OCI-LY1 (cell line): ENCODE measurements at regions not wholly inside any gene's neighbourhood (a gene's known extent, or its start where the extent isn't known, plus 50 kb on each side); places are given as distances from the start of the nearest gene placed in this dataset.

Experiments used
- H2AFZ ChIP-seq: fragments of 200-600 bp; sonication (generic), shearing (Covaris generic); 2 replicates; pipeline ENCODE4 v1.6.0; 2014; ENCODE audit warnings: antibody characterized with exemption, mild to moderate bottlenecking, low read length
- H3F3A ChIP-seq: fragments of 200-600 bp; sonication (generic), shearing (Covaris generic); 2 replicates; pipeline ENCODE4 v1.6.0; 2014; ENCODE audit warnings: mild to moderate bottlenecking, antibody characterized with exemption, low read length, moderate library complexity; ENCODE audit not compliant: insufficient read depth
- H3K27ac ChIP-seq: fragments of 200-600 bp; sonication (generic); 2 replicates; pipeline ENCODE4 v1.5.1; 2014; ENCODE audit warnings: low read length, mixed run types, mild to moderate bottlenecking, low read depth; ENCODE audit not compliant: poor library complexity, severe bottlenecking
- H3K27me3 ChIP-seq: fragments of 200-600 bp; sonication (generic); 2 replicates; pipeline ENCODE4 v1.6.0; 2014; ENCODE audit warnings: antibody characterized with exemption, mild to moderate bottlenecking, low read length, moderate library complexity; ENCODE audit not compliant: insufficient read depth
- H3K36me3 ChIP-seq: fragments of 200-600 bp; sonication (generic); 2 replicates; pipeline ENCODE4 v1.6.1; 2014; ENCODE audit warnings: mild to moderate bottlenecking, antibody characterized with exemption, low read length, moderate library complexity, mixed read lengths; ENCODE audit not compliant: insufficient read depth
- H3K4me1 ChIP-seq: fragments of 200-600 bp; sonication (generic); 2 replicates; pipeline ENCODE4 v1.5.1; 2014; ENCODE audit warnings: mild to moderate bottlenecking, low read length, moderate library complexity; ENCODE audit not compliant: insufficient read depth, severe bottlenecking
- H3K4me2 ChIP-seq: fragments of 200-600 bp; sonication (generic), shearing (Covaris generic); 2 replicates; pipeline ENCODE4 v1.6.1; 2014; ENCODE audit warnings: low read length
- H3K4me3 ChIP-seq: fragments of 200-600 bp; sonication (generic); 2 replicates; pipeline ENCODE4 v1.5.1; 2014; ENCODE audit warnings: low read length, low read depth, mild to moderate bottlenecking, mixed read lengths; ENCODE audit not compliant: poor library complexity, severe bottlenecking
- H3K79me2 ChIP-seq: fragments of 200-600 bp; shearing (Covaris generic); 2 replicates; pipeline ENCODE4 v1.6.1; 2016; ENCODE audit warnings: mixed run types, low read length, mixed read lengths; ENCODE audit not compliant: insufficient read depth
- H3K9ac ChIP-seq: fragments of 200-600 bp; sonication (generic), shearing (Covaris generic); 2 replicates; pipeline ENCODE4 v1.6.1; 2014; ENCODE audit warnings: mild to moderate bottlenecking, low read length, mixed read lengths
- H3K9me2 ChIP-seq: fragments of 200-600 bp; sonication (generic), shearing (Covaris generic); 2 replicates; pipeline ENCODE4 v1.6.1; 2014; ENCODE audit warnings: low read depth, mild to moderate bottlenecking, low read length, mixed read lengths
- H3K9me3 ChIP-seq: fragments of 200-600 bp; shearing (Covaris generic); 2 replicates; pipeline ENCODE4 v1.6.1; 2014; ENCODE audit warnings: low read length, mixed read lengths
- H4K20me1 ChIP-seq: fragments of 200-600 bp; sonication (generic), shearing (Covaris generic); 2 replicates; pipeline ENCODE4 v1.6.0; 2016; ENCODE audit warnings: mild to moderate bottlenecking, low read length; ENCODE audit not compliant: insufficient read depth
- CTCF ChIP-seq: fragments of 200-600 bp; sonication (generic), shearing (Covaris generic); IDR thresholded peaks from 2 replicates; pipeline ENCODE4 v1.5.1; 2017; ENCODE audit warnings: mild to moderate bottlenecking, antibody characterized with exemption, low read length, moderate library complexity, mixed read lengths
- EZH2 ChIP-seq: fragments of 200-600 bp; sonication (generic), shearing (Covaris generic); IDR thresholded peaks from 2 replicates; pipeline ENCODE4 v1.8.0; 2017; ENCODE audit warnings: borderline replicate concordance, mixed run types, mild to moderate bottlenecking, antibody characterized with exemption, low read length, moderate library complexity, mixed read lengths

DNA sequence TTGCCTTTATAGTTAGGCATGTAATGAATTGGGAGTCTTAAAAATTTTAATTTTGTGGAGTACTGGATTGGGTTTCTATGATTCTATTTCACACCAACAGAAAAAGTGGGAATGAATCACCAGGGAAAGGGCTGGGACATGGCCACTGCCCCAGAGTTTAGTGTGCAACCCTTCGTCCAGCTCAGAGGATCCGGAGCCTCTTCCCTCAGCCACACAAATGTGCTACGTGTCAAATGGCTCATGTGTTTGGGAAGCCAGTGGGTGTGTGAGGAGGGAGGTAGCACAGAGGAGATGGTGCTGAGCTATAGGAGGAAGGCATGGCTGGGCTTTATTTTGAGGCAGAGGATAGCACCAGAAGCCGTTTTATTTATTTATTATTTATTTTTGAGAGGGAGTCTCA lies 247.3 kb downstream of the SIPA1L2 start:
- H4K20me1 ChIP-seq = no peaks in the 10 kb centered on the region
- no peaks in the 10 kb centered on the region for H3K4me1 ChIP-seq
- no peak for TF ChIP-seq EZH2
- no peak for TF ChIP-seq CTCF
- H3K27ac ChIP-seq = no peak overlapping the region
- H3K27me3 ChIP-seq = no peaks in the 10 kb centered on the region
- no peaks in the 10 kb centered on the region for H3K9me2 ChIP-seq
- no peaks in the 10 kb centered on the region for H3K9me3 ChIP-seq
- no peak overlapping the region for H3K4me2 ChIP-seq
- H3K36me3 ChIP-seq = no peaks in the 10 kb centered on the region
- no peak overlapping the region for H3K9ac ChIP-seq
- no peaks in the 10 kb centered on the region for H3K79me2 ChIP-seq
- no peaks in the 10 kb centered on the region for H3F3A ChIP-seq
- no peak overlapping the region for H2AFZ ChIP-seq
- no peak overlapping the region for H3K4me3 ChIP-seq

DNA sequence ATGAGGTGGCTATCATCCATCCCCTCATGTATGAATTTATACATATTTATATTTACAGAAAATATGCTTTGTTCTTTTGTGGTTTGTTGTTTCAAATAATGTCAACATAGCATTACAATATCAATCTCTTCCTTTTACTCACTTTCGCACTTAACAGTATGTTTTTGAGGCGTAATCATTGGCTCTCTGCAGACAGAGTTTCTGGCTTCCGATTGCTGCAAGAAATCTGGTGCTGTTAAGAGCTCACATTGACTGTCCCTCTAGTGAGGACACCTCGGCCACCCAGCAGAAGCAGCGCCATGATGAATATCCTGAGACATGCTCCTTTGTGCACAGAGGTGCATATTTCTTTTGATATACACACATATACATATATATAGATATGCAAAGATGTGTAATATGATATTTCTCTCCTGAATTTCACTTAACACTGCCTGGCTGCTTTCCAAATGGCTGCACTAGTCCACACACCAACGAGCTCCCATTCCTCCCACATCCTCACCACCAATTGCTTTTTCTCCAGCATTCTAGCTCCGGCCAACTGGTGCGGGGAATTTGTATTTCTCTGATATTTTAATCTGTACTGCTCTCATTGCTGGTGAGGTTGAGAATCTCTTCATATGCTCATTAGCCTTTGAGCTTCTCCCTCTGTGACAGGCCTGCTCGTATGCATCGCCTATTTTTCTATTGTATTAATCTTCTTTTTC lies 248.4 kb downstream of the SIPA1L2 start:
- Histone ChIP-seq H3K27me3 (no peaks in the 10 kb centered on the region), H3K9ac (no peak overlapping the region), H3K9me2 (no peaks in the 10 kb centered on the region), H3K9me3 (no peaks in the 10 kb centered on the region), H4K20me1 (no peaks in the 10 kb centered on the region), H3K36me3 (no peaks in the 10 kb centered on the region), H3K27ac (no peak overlapping the region), H3K4me1 (no peaks in the 10 kb centered on the region), H3K4me3 (no peak overlapping the region), H3K79me2 (no peaks in the 10 kb centered on the region), H3K4me2 (no peak overlapping the region), H3F3A (no peaks in the 10 kb centered on the region), H2AFZ (no peak overlapping the region)
- TF ChIP-seq EZH2 (no peak), CTCF (no peak)

DNA sequence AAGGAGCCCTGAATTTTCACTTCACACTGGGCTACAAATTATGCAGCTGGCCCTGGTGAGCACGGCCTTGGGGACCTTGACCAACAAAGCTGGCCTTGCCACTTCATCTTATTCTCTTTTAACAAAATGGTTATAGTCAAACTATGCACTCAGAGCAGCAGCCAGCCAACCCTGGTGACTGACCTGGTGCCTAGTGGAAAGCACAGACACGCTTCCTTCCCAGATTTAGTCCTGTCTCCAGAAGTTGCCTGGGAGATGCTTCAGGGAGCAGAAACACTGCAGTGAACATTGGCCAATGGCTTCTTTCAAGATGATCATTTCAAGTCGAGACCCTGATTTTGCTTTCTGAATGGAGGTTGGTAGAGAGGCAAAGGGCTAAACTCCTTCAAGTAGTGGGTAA lies 249.3 kb downstream of the SIPA1L2 start:
- Histone ChIP-seq H4K20me1 (no peaks in the 10 kb centered on the region), H3K4me1 (no peaks in the 10 kb centered on the region), H3K27ac (no peak overlapping the region), H3K36me3 (no peaks in the 10 kb centered on the region), H3K4me2 (no peak overlapping the region), H3K27me3 (no peaks in the 10 kb centered on the region), H2AFZ (no peak overlapping the region), H3K4me3 (no peak overlapping the region), H3K9ac (no peak overlapping the region), H3K9me2 (no peaks in the 10 kb centered on the region), H3F3A (no peaks in the 10 kb centered on the region), H3K79me2 (no peaks in the 10 kb centered on the region), H3K9me3 (no peaks in the 10 kb centered on the region)
- no peak for TF ChIP-seq CTCF
- no peak for TF ChIP-seq EZH2
